ENCODE measurements at regions not wholly inside any gene's neighbourhood (a gene's known extent, or its start where the extent isn't known, plus 50 kb on each side); places are given as distances from the start of the nearest gene placed in this dataset.

DNA sequence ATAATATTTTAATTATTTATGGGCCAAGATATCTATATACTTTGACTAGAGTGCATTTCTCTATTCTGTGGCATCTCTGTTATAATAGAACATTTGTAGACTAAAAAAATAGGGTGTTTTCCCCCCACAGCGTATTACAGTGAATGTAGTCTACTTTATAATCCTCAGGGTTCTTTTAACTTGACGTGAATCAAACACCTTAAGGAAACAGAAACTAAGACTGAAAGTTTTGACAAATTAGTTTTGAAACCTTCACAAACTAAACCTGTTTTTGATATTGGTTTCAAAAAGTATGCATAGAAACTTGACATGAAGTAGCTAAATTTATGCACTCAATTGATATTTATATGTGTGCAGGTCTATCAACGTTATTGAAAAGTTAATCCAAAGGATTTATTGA lies 1963.1 kb upstream of the TENM3 start:
- TF ChIP-seq, protein P1, sequence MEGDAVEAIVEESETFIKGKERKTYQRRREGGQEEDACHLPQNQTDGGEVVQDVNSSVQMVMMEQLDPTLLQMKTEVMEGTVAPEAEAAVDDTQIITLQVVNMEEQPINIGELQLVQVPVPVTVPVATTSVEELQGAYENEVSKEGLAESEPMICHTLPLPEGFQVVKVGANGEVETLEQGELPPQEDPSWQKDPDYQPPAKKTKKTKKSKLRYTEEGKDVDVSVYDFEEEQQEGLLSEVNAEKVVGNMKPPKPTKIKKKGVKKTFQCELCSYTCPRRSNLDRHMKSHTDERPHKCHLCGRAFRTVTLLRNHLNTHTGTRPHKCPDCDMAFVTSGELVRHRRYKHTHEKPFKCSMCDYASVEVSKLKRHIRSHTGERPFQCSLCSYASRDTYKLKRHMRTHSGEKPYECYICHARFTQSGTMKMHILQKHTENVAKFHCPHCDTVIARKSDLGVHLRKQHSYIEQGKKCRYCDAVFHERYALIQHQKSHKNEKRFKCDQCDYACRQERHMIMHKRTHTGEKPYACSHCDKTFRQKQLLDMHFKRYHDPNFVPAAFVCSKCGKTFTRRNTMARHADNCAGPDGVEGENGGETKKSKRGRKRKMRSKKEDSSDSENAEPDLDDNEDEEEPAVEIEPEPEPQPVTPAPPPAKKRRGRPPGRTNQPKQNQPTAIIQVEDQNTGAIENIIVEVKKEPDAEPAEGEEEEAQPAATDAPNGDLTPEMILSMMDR (IDR thresholded peaks at IDR 0.05; ENCODE audit: control insufficient read depth, insufficient read depth, low read depth, low read length, missing control alignments), result no peak
- H3K4me3 ChIP-seq (ENCODE audit: control insufficient read depth, low read depth, low read length), result no peak overlapping the region
- DNase-seq (ENCODE audit: low read depth), result no peak

DNA sequence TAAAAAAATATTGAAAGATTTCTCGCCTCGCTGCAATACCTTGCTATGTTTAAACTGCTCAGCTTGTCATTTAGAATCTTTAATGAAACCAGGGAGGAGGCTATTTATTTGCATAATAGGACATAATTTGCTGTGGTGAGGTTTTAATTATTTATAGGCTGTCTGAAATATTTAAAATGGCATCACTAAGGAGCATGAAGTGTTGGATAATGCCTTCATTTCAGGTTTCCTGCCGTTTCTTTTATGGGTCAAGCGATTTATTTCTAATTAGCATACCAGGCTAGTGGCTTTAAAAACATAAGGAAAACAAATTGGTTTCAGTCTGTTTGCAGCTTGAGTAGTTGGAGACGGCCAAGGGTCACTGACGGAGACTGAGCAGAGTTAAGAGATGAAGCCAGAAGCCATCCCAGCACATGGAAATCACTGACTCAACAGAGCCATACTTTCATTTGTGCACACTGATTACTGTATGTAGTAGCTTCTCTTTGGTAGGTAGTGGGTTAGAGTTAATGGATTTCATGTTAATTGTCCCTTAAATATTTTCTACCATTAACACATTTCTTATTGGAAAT lies 1962.4 kb upstream of the TENM3 start:
- TF ChIP-seq, protein P1 (IDR thresholded peaks at IDR 0.05; ENCODE audit: control insufficient read depth, insufficient read depth, low read depth, low read length, missing control alignments), result no peak
- H3K4me3 ChIP-seq (ENCODE audit: control insufficient read depth, low read depth, low read length), result no peak overlapping the region
- no peak for DNase-seq (ENCODE audit: low read depth)

DNA sequence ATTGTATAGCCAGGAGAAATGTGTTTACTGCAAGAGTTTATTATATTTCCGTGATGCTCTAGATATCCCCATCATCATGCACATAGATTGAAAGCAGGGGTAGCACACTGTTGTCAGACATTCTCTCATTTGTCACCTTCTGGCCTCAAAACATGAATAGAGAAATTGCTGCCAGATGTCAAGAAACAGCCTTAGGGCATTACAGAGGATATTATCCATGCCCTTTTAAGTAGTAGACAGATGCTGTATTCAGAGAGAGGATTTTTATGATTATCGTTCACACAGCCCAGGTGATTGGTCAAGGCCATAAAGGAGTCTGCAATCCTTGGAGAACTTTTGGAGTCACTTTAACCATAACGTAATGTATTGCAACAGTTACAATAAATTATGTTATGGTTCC lies 1961.5 kb upstream of the TENM3 start:
- DNase-seq (ENCODE audit: low read depth), result no peak
- no peak overlapping the region for H3K4me3 ChIP-seq (ENCODE audit: control insufficient read depth, low read depth, low read length)
- TF ChIP-seq, protein P1 (IDR thresholded peaks at IDR 0.05; ENCODE audit: control insufficient read depth, insufficient read depth, low read depth, low read length, missing control alignments), result no peak

DNA sequence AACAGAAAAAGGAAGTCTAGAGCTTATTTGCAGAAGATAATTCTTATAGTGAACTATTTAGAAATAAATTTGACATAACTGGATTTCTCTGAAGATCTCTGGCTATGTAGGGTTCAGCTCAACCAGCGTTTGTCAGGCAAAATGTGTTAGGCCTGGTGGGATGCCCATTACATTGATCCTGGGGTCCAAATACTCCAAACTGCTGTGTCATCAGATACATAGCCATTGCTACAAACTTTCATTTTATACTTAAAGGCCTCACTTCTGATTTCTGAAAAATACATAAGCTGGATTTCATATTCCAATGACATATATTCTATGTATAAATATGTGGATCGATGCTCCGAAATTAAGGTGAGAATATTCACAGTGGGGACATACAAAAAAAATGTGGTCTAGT lies 1958.9 kb upstream of the TENM3 start:
- DNase-seq (ENCODE audit: low read depth), result no peak
- no peak overlapping the region for H3K4me3 ChIP-seq (ENCODE audit: control insufficient read depth, low read depth, low read length)
- TF ChIP-seq, protein P1 (IDR thresholded peaks at IDR 0.05; ENCODE audit: control insufficient read depth, insufficient read depth, low read depth, low read length, missing control alignments), result no peak

DNA sequence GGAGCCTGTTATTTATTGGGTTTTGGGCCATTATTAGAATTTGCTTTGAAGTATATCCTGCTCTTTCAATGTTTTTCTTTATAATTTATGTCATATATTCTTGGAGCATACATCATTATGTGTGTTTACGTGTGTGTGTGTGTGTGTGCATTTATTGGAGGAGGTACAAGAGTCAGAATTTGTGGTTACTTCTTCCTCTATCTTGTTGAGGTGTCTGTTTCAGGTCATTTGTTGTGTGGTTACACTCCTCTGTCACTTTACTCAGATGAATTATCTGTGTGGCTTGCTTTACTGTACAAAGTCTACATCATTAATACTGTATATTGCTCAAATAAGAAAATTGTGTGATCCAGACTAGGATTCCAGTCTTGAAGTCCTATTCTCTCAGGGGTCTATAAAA lies 1957.4 kb upstream of the TENM3 start:
- DNase-seq (ENCODE audit: low read depth), result no peak
- no peak overlapping the region for H3K4me3 ChIP-seq (ENCODE audit: control insufficient read depth, low read depth, low read length)
- TF ChIP-seq, protein P1 (IDR thresholded peaks at IDR 0.05; ENCODE audit: control insufficient read depth, insufficient read depth, low read depth, low read length, missing control alignments), result no peak

DNA sequence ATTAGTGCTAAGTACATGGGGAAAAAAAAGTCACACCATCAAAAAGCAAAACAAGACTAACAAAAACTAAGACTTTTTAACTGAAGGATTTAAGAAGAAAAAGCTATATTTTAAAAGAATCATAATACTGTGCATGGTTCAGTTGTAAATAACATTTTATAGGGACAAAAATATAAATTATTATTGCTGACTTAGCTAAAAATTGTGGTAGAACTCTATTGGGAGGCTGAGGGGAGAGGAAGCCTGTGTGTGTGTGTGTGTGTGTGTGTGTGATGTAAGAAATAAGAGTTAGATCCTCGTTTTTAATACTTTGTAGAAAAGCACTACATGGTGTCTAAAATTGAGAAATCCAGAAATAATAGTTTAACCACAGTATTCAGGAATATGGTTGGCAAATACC lies 1950.9 kb upstream of the TENM3 start:
- DNase-seq (ENCODE audit: low read depth), result no peak
- H3K4me3 ChIP-seq (ENCODE audit: control insufficient read depth, low read depth, low read length), result no peak overlapping the region
- TF ChIP-seq, protein P1 (IDR thresholded peaks at IDR 0.05; ENCODE audit: control insufficient read depth, insufficient read depth, low read depth, low read length, missing control alignments), result no peak

Measured in AG09309 (cell line).